ENCODE measurements at regions not wholly inside any gene's neighbourhood (a gene's known extent, or its start where the extent isn't known, plus 50 kb on each side); places are given as distances from the start of the nearest gene placed in this dataset.

DNA sequence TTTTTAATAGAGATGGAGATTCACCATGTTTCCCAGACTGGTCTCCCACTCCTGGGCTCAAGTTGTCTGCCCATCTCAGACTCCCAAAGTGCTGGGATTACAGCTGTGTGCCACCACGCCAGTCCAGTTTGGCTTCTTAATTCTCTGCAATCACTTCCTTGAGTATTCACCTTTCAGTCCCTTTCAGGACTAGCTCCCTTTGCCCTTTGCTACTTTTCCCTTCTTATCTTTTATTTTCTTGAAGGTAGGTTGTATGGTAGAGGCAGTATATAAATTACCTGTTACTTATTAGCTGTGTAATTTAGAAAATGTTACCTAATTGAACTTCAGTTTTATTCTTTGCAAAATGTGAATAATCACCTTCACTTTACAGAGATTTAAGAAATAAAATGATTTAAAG lies 285.8 kb downstream of the FGF9 start:
- WGBS (ENCODE audit: extremely low coverage, insufficient read length, low lambda C conversion rate) = no CpG with 5 or more reads among the region's 1 CpG
- TF ChIP-seq, protein P1, sequence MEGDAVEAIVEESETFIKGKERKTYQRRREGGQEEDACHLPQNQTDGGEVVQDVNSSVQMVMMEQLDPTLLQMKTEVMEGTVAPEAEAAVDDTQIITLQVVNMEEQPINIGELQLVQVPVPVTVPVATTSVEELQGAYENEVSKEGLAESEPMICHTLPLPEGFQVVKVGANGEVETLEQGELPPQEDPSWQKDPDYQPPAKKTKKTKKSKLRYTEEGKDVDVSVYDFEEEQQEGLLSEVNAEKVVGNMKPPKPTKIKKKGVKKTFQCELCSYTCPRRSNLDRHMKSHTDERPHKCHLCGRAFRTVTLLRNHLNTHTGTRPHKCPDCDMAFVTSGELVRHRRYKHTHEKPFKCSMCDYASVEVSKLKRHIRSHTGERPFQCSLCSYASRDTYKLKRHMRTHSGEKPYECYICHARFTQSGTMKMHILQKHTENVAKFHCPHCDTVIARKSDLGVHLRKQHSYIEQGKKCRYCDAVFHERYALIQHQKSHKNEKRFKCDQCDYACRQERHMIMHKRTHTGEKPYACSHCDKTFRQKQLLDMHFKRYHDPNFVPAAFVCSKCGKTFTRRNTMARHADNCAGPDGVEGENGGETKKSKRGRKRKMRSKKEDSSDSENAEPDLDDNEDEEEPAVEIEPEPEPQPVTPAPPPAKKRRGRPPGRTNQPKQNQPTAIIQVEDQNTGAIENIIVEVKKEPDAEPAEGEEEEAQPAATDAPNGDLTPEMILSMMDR (conservative IDR thresholded peaks at IDR 0.05) = no peak
- Histone ChIP-seq H2BK120ac (ENCODE audit: low read depth, low read length, poor library complexity, severe bottlenecking) (no peak overlapping the region), H2BK5ac (ENCODE audit: insufficient read length, low read length) (no peak overlapping the region), H2BK15ac (ENCODE audit: low read depth, low read length) (no peak overlapping the region), H3K27ac (ENCODE audit: insufficient read length, low read depth, low read length) (no peak overlapping the region), H3K79me2 (ENCODE audit: insufficient read depth, low read length) (no peaks in the 10 kb centered on the region), H2AK5ac (ENCODE audit: insufficient read length, low read length) (no peak overlapping the region), H3K56ac (ENCODE audit: insufficient read length, low read depth, low read length) (no peak overlapping the region), H3K9ac (ENCODE audit: extremely low read depth, insufficient read length, low read length) (no peak overlapping the region), H4K91ac (ENCODE audit: insufficient read length, low read depth, low read length) (no peak overlapping the region), H3K4me2 (ENCODE audit: insufficient read depth, insufficient read length, low read length) (no peak overlapping the region), H3K27me3 (ENCODE audit: insufficient read depth, low read length) (no peaks in the 10 kb centered on the region), H3K4ac (ENCODE audit: low read depth, low read length) (no peak overlapping the region), H3K4me1 (ENCODE audit: insufficient read depth, low read length) (no peaks in the 10 kb centered on the region), H4K8ac (replicated peaks; ENCODE audit: insufficient read length, low read depth, low read length) (no peak overlapping the region), H2BK20ac (ENCODE audit: low read depth, low read length, poor library complexity, severe bottlenecking) (no peak overlapping the region), H3K9me3 (ENCODE audit: control insufficient read depth, low read depth, low read length) (no peaks in the 10 kb centered on the region), H3K18ac (ENCODE audit: insufficient read length, low read depth, low read length) (no peak overlapping the region), H3K14ac (ENCODE audit: insufficient read depth, low read length) (no peak overlapping the region), H2BK12ac (ENCODE audit: insufficient read length, low read depth, low read length) (no peak overlapping the region), H4K5ac (ENCODE audit: insufficient read length, low read depth, low read length) (no peak overlapping the region), H2AFZ (ENCODE audit: low read length) (no peak overlapping the region), H4K20me1 (ENCODE audit: control insufficient read depth, insufficient read depth, insufficient read length) (no peaks in the 10 kb centered on the region), H3K23me2 (ENCODE audit: insufficient read length, low read depth, low read length, poor library complexity, severe bottlenecking) (no peaks in the 10 kb centered on the region), H3T11ph (ENCODE audit: low read length) (no peak overlapping the region), H3K23ac (ENCODE audit: insufficient read length, low read depth, low read length) (no peak overlapping the region), H3K79me1 (ENCODE audit: insufficient read depth, low read depth, low read length, poor library complexity, severe bottlenecking) (no peaks in the 10 kb centered on the region)
- Mint-ChIP-seq H3K9me3 (peaks cover 47% of the 10 kb centered on the region in 2 experiments), H3K4me1 (no peaks in the 10 kb centered on the region), H3K36me3 (ENCODE audit: insufficient read depth in 1 of 3, low read depth in 3 of 3) (peaks cover 5 to 11% (median 10%) of the 10 kb centered on the region in 3 experiments; a peak in 5 of 7 replicates), H3K27ac (no peak overlapping the region), H3K4me3 (no peak overlapping the region), H3K27me3 (ENCODE audit: low read depth) (peaks cover 1% of the 10 kb centered on the region; the same call in 1 of the 2 replicates)
- DNase-seq = no peak
